PC-9 (cell line): ENCODE measurements at regions not wholly inside any gene's neighbourhood (a gene's known extent, or its start where the extent isn't known, plus 50 kb on each side); places are given as distances from the start of the nearest gene placed in this dataset.

ENCODE experiments used
- BruUV-seq: library from RNA; stranded (reverse); fragments of 400-500 nt; replicated peaks from 2 replicates; lab custom pipeline; 2021; lab: Mats Ljungman, UMichigan
- CTCF ChIA-PET: fragments of 300-600 bp; sonication (Branson Sonifier 250); formaldehyde crosslinking; loops from one replicate; lab custom pipeline; 2022; ENCODE audit warnings: antibody characterized with exemption; lab: Charles Lee
- POLR2A ChIA-PET: fragments of 300-600 bp; sonication (Branson Sonifier 250); formaldehyde crosslinking; loops from one replicate; lab custom pipeline; 2022; ENCODE audit warnings: antibody characterized with exemption; ENCODE audit not compliant: unreplicated experiment; lab: Charles Lee
- DNase-seq, 2 experiments: peaks; one replicate each; pipeline versions ENCODE4 v3.0.0 to v3.0.0-alpha.2; 2015 to 2022; ENCODE audit warnings: mixed read lengths in 1 of 2
- H2AFZ ChIP-seq: fragments of 200-600 bp; sonication (generic); 2 replicates; pipeline ENCODE4 v1.8.1; 2017; ENCODE audit warnings: antibody characterized with exemption
- H3F3A ChIP-seq: fragments of 200-600 bp; sonication (generic); 2 replicates; pipeline ENCODE4 v1.8.1; 2017; ENCODE audit warnings: antibody characterized with exemption, mild to moderate bottlenecking, low read depth; ENCODE audit not compliant: insufficient read depth
- H3K27ac ChIP-seq: fragments of 200-600 bp; sonication (generic); 2 replicates; pipeline ENCODE4 v1.6.1; 2016; ENCODE audit warnings: mixed run types
- H3K27me3 ChIP-seq: fragments of 200-600 bp; sonication (generic); 2 replicates; pipeline ENCODE4 v1.6.1; 2016; ENCODE audit warnings: low read depth, mixed run types; ENCODE audit not compliant: insufficient read depth
- H3K36me3 ChIP-seq: fragments of 200-600 bp; sonication (generic); 2 replicates; pipeline ENCODE4 v1.6.1; 2016; ENCODE audit warnings: low read depth, mixed run types
- H3K4me1 ChIP-seq: fragments of 200-600 bp; sonication (generic); replicated peaks from 2 replicates; pipeline ENCODE4 v1.6.1; 2016; ENCODE audit warnings: mixed run types; ENCODE audit not compliant: insufficient read depth
- H3K4me2 ChIP-seq: fragments of 200-600 bp; sonication (generic); 2 replicates; pipeline ENCODE4 v1.6.1; 2017; ENCODE audit warnings: mixed run types
- H3K4me3 ChIP-seq: fragments of 200-600 bp; sonication (generic); 2 replicates; pipeline ENCODE4 v1.6.1; 2016; ENCODE audit warnings: mixed run types
- H3K79me2 ChIP-seq: fragments of 200-600 bp; sonication (generic); 2 replicates; pipeline ENCODE4 v1.6.1; 2017; ENCODE audit warnings: low read depth, mixed run types
- H3K9me2 ChIP-seq: fragments of 200-600 bp; sonication (generic); 2 replicates; pipeline ENCODE4 v1.8.1; 2017; ENCODE audit warnings: mild to moderate bottlenecking; ENCODE audit not compliant: insufficient read depth
- H3K9me3 ChIP-seq: fragments of 200-600 bp; sonication (generic); 2 replicates; pipeline ENCODE4 v1.8.1; 2016; ENCODE audit warnings: low read depth; ENCODE audit not compliant: insufficient read depth
- H4K20me1 ChIP-seq: fragments of 200-600 bp; sonication (generic); 2 replicates; pipeline ENCODE4 v1.8.1; 2017; ENCODE audit not compliant: insufficient read depth
- EZH2 ChIP-seq: fragments of 200-600 bp; sonication (generic); IDR thresholded peaks from 2 replicates; pipeline ENCODE4 v1.8.0; 2017; ENCODE audit warnings: antibody characterized with exemption, low read depth
- intact Hi-C: fragments of 100-400 bp; cut with micrococcal nuclease; formaldehyde crosslinking; loops from one replicate; pipeline ENCODE4 v1.10.0; 2022; ENCODE audit not compliant: unreplicated experiment
- TF ChIP-seq, protein P1 (sequence below): fragments of 200-600 bp; sonication (generic); conservative IDR thresholded peaks from 2 replicates; pipeline ENCODE4 v1.6.1; 2017; ENCODE audit warnings: mixed run types, antibody characterized with exemption, mild to moderate bottlenecking, moderate library complexity

DNA sequence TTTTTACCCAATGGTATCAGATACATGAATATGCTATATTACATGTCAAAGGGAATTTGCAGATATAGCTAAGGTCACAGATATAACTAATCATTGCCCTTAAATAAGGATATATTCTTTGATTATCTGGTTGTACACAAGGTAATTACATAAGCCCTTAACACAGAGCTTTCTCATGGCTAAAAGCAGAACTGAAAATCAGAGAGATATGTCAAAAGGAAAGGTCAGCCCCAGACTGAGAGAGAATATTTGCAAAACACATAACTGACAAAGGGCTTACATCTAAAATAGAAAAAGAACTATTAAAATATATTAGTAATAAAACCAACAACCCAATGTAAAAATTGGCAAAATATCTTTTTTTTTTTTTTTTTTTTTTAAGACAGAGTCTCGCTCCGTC is 1029.5 kb upstream of the LRRN3 start:
- CTCF ChIA-PET = no interaction called here
- BruUV-seq = no TSS peak
- TF ChIP-seq, protein P1, sequence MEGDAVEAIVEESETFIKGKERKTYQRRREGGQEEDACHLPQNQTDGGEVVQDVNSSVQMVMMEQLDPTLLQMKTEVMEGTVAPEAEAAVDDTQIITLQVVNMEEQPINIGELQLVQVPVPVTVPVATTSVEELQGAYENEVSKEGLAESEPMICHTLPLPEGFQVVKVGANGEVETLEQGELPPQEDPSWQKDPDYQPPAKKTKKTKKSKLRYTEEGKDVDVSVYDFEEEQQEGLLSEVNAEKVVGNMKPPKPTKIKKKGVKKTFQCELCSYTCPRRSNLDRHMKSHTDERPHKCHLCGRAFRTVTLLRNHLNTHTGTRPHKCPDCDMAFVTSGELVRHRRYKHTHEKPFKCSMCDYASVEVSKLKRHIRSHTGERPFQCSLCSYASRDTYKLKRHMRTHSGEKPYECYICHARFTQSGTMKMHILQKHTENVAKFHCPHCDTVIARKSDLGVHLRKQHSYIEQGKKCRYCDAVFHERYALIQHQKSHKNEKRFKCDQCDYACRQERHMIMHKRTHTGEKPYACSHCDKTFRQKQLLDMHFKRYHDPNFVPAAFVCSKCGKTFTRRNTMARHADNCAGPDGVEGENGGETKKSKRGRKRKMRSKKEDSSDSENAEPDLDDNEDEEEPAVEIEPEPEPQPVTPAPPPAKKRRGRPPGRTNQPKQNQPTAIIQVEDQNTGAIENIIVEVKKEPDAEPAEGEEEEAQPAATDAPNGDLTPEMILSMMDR = no peak
- TF ChIP-seq EZH2 = no peak

DNA sequence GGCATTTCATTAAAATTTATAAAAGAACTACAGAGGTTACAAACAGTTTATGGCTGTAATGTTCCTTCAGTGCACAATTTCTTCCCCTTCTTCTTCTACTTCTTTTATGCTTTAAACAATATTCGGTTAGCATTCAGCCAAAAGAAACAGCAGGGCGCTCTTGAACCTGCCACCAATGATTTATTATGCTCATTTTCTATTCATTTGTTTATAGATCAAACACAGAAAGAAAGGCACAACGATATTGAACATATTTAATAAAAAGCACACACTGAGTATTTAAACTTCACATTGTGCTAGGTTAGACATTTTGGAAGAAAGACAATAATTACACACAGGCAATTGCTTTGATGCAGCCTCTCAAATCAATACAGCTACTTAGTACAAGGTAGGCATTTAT is 1025.8 kb upstream of the LRRN3 start:
- no peaks in the 10 kb centered on the region for H3K9me2 ChIP-seq
- no peaks in the 10 kb centered on the region for H3K36me3 ChIP-seq
- no peak overlapping the region for H3K4me3 ChIP-seq
- ChIA-PET POLR2A (no interaction called here), CTCF (no interaction called here)
- TF ChIP-seq, protein P1 = no peak
- TF ChIP-seq EZH2 = no peak
- no peaks in the 10 kb centered on the region for H4K20me1 ChIP-seq
- no peak for DNase-seq
- BruUV-seq = no TSS peak
- no peak overlapping the region for H3K4me2 ChIP-seq
- no peaks in the 10 kb centered on the region for H3F3A ChIP-seq
- H2AFZ ChIP-seq = no peak overlapping the region
- no peaks in the 10 kb centered on the region for H3K27me3 ChIP-seq
- H3K9me3 ChIP-seq = no peaks in the 10 kb centered on the region
- intact Hi-C loops = no loop called here
- no peaks in the 10 kb centered on the region for H3K79me2 ChIP-seq
- no peaks in the 10 kb centered on the region for H3K4me1 ChIP-seq
- H3K27ac ChIP-seq = no peak overlapping the region

More for the DNA sequence above, 1029.5 kb upstream of the LRRN3 start:
- no peaks in the 10 kb centered on the region for H3F3A ChIP-seq
- POLR2A ChIA-PET = no interaction called here
- DNase-seq = no peak
- no peaks in the 10 kb centered on the region for H3K9me2 ChIP-seq
- intact Hi-C loops = no loop called here
- no peak overlapping the region for H2AFZ ChIP-seq
- no peaks in the 10 kb centered on the region for H3K4me1 ChIP-seq
- no peaks in the 10 kb centered on the region for H3K9me3 ChIP-seq
- no peak overlapping the region for H3K4me2 ChIP-seq
- no peak overlapping the region for H3K4me3 ChIP-seq
- H3K27me3 ChIP-seq = no peaks in the 10 kb centered on the region
- H4K20me1 ChIP-seq = no peaks in the 10 kb centered on the region
- no peak overlapping the region for H3K27ac ChIP-seq
- H3K79me2 ChIP-seq = no peaks in the 10 kb centered on the region
- no peaks in the 10 kb centered on the region for H3K36me3 ChIP-seq

- CTCF ChIA-PET = no interaction called here
- H3K27me3 ChIP-seq = no peaks in the 10 kb centered on the region
- POLR2A ChIA-PET = no interaction called here
- H3K4me1 ChIP-seq = no peaks in the 10 kb centered on the region
- no peaks in the 10 kb centered on the region for H3K9me3 ChIP-seq
- H3K36me3 ChIP-seq = no peaks in the 10 kb centered on the region
- no peaks in the 10 kb centered on the region for H3K9me2 ChIP-seq
- H3F3A ChIP-seq = no peaks in the 10 kb centered on the region
- no peaks in the 10 kb centered on the region for H4K20me1 ChIP-seq
- H2AFZ ChIP-seq = no peak overlapping the region
- no peaks in the 10 kb centered on the region for H3K79me2 ChIP-seq
- no peak overlapping the region for H3K4me3 ChIP-seq
- DNase-seq = no peak
- intact Hi-C loops = no loop called here
- no peak overlapping the region for H3K4me2 ChIP-seq
- H3K27ac ChIP-seq = no peak overlapping the region
- TF ChIP-seq EZH2 = no peak
- TF ChIP-seq, protein P1 = no peak
- BruUV-seq = no TSS peak
Measured at GRCh38 chr7:110066843-110067242, 1024.1 kb upstream of the LRRN3 start.
